GM12874 (cell line): ENCODE measurements at regions not wholly inside any gene's neighbourhood (a gene's known extent, or its start where the extent isn't known, plus 50 kb on each side); places are given as distances from the start of the nearest gene placed in this dataset.

ENCODE experiments used
- TF ChIP-seq, protein P1 (sequence below): IDR thresholded peaks from 2 replicates; pipeline ENCODE4 v1.5.1; 2011; ENCODE audit warnings: low read depth, mild to moderate bottlenecking, control low read depth, low read length, moderate library complexity; ENCODE audit not compliant: insufficient read depth

DNA sequence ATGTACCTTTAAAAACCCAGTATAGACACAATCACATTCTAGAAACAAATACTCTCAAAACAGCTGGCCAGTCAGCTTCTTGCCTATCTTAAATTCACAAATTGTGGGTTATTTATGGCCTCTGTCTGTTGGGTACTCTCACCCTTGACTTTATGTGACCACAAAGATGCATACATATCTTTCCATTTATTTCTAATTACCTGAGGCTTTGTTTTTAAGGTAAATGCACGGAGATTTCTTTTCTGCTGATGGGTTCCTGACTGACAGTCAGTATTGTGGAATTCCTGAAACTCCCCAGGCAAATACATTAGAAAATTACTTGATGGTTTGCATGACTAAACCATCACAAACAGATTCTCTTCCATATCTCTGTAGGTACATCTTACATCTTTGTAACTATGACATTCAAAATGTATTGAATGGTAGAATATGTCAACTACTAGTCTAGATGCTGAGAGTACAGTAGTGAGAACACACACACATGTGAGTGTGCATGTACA, 107.7 kb downstream of the EDEM1 start:
- TF ChIP-seq, protein P1, sequence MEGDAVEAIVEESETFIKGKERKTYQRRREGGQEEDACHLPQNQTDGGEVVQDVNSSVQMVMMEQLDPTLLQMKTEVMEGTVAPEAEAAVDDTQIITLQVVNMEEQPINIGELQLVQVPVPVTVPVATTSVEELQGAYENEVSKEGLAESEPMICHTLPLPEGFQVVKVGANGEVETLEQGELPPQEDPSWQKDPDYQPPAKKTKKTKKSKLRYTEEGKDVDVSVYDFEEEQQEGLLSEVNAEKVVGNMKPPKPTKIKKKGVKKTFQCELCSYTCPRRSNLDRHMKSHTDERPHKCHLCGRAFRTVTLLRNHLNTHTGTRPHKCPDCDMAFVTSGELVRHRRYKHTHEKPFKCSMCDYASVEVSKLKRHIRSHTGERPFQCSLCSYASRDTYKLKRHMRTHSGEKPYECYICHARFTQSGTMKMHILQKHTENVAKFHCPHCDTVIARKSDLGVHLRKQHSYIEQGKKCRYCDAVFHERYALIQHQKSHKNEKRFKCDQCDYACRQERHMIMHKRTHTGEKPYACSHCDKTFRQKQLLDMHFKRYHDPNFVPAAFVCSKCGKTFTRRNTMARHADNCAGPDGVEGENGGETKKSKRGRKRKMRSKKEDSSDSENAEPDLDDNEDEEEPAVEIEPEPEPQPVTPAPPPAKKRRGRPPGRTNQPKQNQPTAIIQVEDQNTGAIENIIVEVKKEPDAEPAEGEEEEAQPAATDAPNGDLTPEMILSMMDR = no peak

DNA sequence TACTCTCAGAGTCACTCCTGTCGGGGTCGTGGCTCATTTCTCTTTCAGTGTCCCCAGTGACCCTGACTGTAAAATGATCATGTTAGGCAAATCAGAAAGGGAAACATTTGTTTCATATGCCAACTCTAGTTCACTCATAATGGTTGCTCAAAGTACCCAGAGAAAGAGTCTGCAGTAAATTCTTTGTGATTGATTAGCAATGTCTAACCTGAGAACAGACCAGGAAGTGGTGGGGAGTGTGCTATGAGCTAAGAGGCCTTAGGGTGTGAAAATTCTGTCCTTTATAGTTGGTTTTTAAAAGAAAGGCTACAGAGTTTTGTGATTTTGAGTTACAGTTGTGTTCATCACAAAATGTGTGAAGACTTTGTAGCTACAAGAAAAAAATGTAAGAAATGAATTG, 108.9 kb downstream of the EDEM1 start:
- TF ChIP-seq, protein P1 = no peak

DNA sequence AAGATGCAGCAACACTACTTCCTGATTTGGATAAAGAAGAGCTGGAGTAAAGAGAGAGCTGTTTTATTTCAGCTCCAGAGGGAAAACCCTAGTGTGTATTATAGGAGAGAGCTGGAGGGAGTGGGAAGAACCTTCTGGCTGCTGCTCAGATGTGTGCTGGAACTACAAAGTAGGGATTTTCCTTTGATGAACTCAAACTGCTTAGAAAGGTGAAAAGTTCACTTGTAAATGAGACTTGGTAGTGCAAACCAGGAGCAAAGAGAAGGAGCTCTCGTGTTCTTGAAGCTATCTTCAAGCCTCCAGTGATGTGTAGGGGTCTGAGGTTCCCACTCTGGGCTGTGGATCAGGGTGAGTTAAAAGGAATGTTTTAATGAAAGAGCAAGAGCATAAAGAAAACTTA, 110.4 kb downstream of the EDEM1 start:
- TF ChIP-seq, protein P1 = no peak

DNA sequence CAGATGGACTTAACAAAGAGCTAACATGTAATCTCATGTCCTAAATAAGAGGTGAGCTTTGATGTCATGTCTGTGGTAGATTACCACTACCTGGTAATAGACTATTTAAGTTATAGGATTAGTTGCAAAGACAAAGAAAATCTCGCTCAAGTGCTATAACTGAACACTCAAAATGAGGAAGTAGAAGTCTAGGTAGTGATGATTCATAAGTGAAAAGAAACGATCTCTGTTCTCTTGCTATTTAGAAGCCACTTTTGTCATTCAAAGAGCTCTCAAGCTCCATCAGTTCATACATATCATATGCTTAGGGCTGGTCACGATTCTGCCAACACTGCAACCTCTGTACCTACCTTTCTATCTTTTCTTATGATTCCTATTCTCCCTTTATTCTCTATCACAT, 110.9 kb downstream of the EDEM1 start:
- TF ChIP-seq, protein P1 = no peak

DNA sequence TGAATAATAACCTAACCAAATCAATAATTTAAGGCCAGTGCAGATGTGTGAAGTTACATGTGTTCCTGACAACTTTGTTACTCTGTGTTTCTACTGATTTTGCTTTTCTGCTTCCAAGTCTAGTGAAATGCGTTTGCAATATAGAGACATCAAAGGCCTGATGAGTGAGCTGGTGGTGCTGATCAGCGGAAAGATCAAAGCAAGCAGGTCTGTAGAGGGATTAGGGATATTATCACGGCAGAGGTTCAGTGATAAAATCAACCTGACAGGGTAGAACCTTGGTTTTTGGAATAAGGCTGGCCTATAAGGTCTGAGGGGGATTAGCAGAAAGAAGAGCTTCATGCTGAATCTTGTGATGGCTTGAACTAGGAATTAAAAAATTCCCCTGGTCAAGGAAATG, 111.7 kb downstream of the EDEM1 start:
- TF ChIP-seq, protein P1 = no peak

DNA sequence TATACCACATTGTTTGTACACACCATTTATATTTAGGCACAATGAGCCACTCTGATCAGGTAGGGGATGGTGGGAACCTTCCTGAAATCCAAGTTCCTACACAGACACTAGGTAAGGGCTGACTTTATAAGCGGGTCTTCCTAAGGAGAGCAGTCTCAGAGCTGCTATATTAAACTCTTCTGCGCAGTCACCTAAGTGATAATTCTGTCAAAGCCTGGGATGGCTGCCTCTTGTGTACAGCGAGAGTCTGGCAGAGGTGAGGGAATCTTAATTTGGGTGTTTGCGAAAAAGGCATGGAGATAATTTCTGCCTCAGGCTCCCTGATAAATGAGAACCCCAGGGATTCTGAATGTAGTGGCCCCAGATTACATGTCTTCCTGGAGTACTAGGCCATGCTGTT, 113.1 kb downstream of the EDEM1 start:
- TF ChIP-seq, protein P1 = no peak

DNA sequence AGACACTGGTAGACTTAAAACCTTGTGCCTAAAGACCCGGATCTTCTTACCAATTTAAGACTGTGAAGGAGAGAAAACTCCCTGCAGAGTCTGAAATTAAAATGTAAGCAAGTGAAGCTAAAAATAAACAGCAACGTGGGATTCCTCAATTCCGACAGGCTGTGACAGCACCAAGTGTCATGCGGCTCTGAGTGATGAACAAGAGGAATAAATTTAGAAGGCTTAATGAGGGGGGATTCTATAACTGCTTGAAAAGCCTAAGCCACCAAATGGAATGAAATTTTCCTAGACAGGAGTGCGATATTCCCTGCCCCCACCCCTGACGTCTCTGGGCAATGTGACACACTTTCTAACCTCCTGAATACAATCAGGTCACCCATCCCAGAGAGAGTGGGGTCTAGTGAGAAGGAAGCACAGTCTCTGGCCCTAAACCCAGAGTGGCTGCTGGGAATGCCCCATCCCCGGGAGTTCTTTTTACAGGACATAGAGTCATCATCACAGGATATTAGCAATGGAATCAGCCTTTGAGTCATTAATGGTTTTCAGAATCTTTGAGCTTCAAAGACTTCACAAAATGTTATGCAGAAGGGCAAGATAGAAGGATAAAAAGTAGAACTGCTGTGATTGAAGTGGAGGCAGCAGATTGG, 114.3 kb downstream of the EDEM1 start:
- TF ChIP-seq, protein P1 = no peak
